ENCODE measurements at regions not wholly inside any gene's neighbourhood (a gene's known extent, or its start where the extent isn't known, plus 50 kb on each side); places are given as distances from the start of the nearest gene placed in this dataset.

- TF ChIP-seq CTCF (IDR thresholded peaks at IDR 0.05; ENCODE audit: poor library complexity) (no peak), EZH2 (IDR thresholded peaks at IDR 0.05; ENCODE audit: borderline replicate concordance) (no peak), EZH2phosphoT487 (IDR thresholded peaks at IDR 0.05; ENCODE audit: low read depth, severe bottlenecking, unreplicated experiment) (no peak)
Measured at GRCh38 chr12:91289906-91290305, 107.3 kb upstream of the DCN start.

All from hepatocyte (in vitro differentiated cells).